ENCODE measurements at regions not wholly inside any gene's neighbourhood (a gene's known extent, or its start where the extent isn't known, plus 50 kb on each side); places are given as distances from the start of the nearest gene placed in this dataset.

DNA sequence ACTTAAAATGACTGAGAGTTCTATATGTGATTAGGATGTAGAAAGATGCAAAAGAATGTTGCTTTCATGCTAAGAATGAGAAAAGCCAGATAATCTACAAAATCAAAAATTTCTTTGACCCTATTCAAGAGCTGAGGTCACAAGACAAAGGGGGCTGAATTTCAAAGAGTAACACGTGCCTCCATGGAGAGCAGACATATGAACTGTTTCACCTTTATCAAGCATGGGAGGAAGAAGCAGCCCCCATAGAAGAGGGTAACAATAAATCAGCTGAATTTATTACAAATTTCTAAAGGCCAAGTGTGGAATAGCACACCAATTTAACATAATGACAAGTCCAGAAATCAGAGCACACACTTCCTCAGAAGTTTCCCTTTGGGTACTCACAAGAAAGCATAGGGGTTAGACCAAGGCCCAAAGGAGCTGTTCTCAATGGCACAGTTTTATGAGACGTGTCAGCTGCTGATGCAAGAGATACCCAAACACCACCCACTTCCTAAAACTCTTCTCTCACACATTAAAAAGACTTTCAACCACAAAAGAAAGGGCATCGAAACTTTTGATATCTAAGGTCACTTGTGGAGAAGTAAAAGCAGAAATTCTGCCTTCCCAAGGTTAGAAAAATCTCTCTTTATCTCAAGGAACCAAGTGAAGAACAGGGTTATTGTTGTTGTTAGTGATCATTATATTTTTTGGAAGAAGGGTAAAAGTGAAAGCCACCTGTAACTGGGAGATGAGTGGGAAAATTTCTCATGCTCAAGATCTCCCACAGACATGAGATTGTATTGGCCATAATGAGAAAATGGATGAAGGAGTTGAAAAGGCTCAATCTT lies 950.1 kb downstream of the TRIB2 start:
- TF ChIP-seq EZH2phosphoT487 (IDR thresholded peaks at IDR 0.05; ENCODE audit: unreplicated experiment) (no peak), ZNF331 (CRISPR knock-in tag; IDR thresholded peaks at IDR 0.05; ENCODE audit: low read depth) (no peak), CREB1 (CRISPR knock-in tag; IDR thresholded peaks at IDR 0.05; ENCODE audit: low read depth) (no peak), STAT1 (IDR thresholded peaks at IDR 0.05; ENCODE audit: unreplicated experiment) (no peak), ZNF114 (CRISPR knock-in tag; IDR thresholded peaks at IDR 0.05) (no peak), JUNB (IDR thresholded peaks at IDR 0.05; ENCODE audit: unreplicated experiment) (no peak), EZH2 (IDR thresholded peaks at IDR 0.05; ENCODE audit: low read depth, unreplicated experiment) (no peak), POLR2AphosphoS5 (IDR thresholded peaks at IDR 0.05; ENCODE audit: low read depth) (no peak)
- TF ChIP-seq, protein P1, sequence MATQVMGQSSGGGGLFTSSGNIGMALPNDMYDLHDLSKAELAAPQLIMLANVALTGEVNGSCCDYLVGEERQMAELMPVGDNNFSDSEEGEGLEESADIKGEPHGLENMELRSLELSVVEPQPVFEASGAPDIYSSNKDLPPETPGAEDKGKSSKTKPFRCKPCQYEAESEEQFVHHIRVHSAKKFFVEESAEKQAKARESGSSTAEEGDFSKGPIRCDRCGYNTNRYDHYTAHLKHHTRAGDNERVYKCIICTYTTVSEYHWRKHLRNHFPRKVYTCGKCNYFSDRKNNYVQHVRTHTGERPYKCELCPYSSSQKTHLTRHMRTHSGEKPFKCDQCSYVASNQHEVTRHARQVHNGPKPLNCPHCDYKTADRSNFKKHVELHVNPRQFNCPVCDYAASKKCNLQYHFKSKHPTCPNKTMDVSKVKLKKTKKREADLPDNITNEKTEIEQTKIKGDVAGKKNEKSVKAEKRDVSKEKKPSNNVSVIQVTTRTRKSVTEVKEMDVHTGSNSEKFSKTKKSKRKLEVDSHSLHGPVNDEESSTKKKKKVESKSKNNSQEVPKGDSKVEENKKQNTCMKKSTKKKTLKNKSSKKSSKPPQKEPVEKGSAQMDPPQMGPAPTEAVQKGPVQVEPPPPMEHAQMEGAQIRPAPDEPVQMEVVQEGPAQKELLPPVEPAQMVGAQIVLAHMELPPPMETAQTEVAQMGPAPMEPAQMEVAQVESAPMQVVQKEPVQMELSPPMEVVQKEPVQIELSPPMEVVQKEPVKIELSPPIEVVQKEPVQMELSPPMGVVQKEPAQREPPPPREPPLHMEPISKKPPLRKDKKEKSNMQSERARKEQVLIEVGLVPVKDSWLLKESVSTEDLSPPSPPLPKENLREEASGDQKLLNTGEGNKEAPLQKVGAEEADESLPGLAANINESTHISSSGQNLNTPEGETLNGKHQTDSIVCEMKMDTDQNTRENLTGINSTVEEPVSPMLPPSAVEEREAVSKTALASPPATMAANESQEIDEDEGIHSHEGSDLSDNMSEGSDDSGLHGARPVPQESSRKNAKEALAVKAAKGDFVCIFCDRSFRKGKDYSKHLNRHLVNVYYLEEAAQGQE (IDR thresholded peaks at IDR 0.05; ENCODE audit: unreplicated experiment), result no peak
- no peak overlapping the region for H2AFZ ChIP-seq
- no peaks in the 10 kb centered on the region for H3F3A ChIP-seq (replicated peaks; ENCODE audit: low read depth)
- ATAC-seq, result no peak
- no peak overlapping the region for H3K4me3 ChIP-seq
- H3K27ac ChIP-seq (ENCODE audit: low read depth), result no peak overlapping the region
- H3K36me3 Mint-ChIP-seq (ENCODE audit: low read depth), result no peaks in the 10 kb centered on the region
- H3K27ac Mint-ChIP-seq, result no peak overlapping the region
- no peaks in the 10 kb centered on the region for H3K36me3 ChIP-seq (ENCODE audit: insufficient read depth)
- no peaks in the 10 kb centered on the region for H3K9me3 Mint-ChIP-seq
- H3K4me1 ChIP-seq (ENCODE audit: insufficient read depth), result no peaks in the 10 kb centered on the region
- H3K4me2 ChIP-seq, result no peak overlapping the region
- peaks cover 8% of the 10 kb centered on the region; the same call in 1 of the 2 replicates for H3K27me3 ChIP-seq (ENCODE audit: insufficient read depth)
- H3K4me3 Mint-ChIP-seq, result no peak overlapping the region
- H3K9me2 ChIP-seq (ENCODE audit: insufficient read depth), result no peaks in the 10 kb centered on the region
- no peaks in the 10 kb centered on the region for H3K79me2 ChIP-seq (replicated peaks; ENCODE audit: insufficient read depth)
- peaks cover 2% of the 10 kb centered on the region for H3K27me3 Mint-ChIP-seq (ENCODE audit: insufficient read depth, low read depth, poor library complexity)
- no peaks in the 10 kb centered on the region for H3K4me1 Mint-ChIP-seq
- H4K20me1 ChIP-seq (replicated peaks; ENCODE audit: insufficient read depth), result no peaks in the 10 kb centered on the region
- no peak for DNase-seq (ENCODE audit: low spot score)

DNA sequence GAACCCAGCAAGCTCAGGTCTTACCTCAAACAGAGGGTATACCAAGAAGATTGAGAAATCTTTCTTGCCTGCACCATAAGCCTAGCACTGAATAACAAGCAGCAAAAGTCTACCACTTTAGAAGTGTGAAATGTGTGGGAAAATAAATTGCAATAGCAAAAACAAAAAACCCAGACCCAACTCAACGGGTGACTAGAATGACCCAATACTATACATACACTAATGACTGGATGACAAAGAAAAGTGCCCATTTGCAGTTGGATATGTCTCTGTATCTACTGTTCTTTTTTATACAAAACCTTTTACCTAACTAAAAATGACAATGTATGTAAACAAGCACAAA lies 950.6 kb downstream of the TRIB2 start:
- DNase-seq (ENCODE audit: low spot score) (no peak), ATAC-seq (no peak)
- no peak overlapping the region for H3K4me3 Mint-ChIP-seq
- no peaks in the 10 kb centered on the region for H3F3A ChIP-seq (replicated peaks; ENCODE audit: low read depth)
- H4K20me1 ChIP-seq (replicated peaks; ENCODE audit: insufficient read depth), result no peaks in the 10 kb centered on the region
- no peaks in the 10 kb centered on the region for H3K79me2 ChIP-seq (replicated peaks; ENCODE audit: insufficient read depth)
- H3K4me1 Mint-ChIP-seq, result no peaks in the 10 kb centered on the region
- no peak overlapping the region for H3K27ac ChIP-seq (ENCODE audit: low read depth)
- H3K36me3 ChIP-seq (ENCODE audit: insufficient read depth), result no peaks in the 10 kb centered on the region
- no peak overlapping the region for H2AFZ ChIP-seq
- H3K4me1 ChIP-seq (ENCODE audit: insufficient read depth), result no peaks in the 10 kb centered on the region
- H3K4me2 ChIP-seq, result no peak overlapping the region
- peaks cover 14% of the 10 kb centered on the region for H3K27me3 ChIP-seq (ENCODE audit: insufficient read depth)
- H3K9me3 Mint-ChIP-seq, result no peaks in the 10 kb centered on the region; the same call in 2 of the 3 replicates
- H3K9me2 ChIP-seq (ENCODE audit: insufficient read depth), result no peaks in the 10 kb centered on the region
- H3K4me3 ChIP-seq, result no peak overlapping the region
- no peak overlapping the region for H3K27ac Mint-ChIP-seq
- H3K27me3 Mint-ChIP-seq (ENCODE audit: insufficient read depth, low read depth, poor library complexity), result peaks cover 2% of the 10 kb centered on the region
- no peaks in the 10 kb centered on the region for H3K36me3 Mint-ChIP-seq (ENCODE audit: low read depth)
- TF ChIP-seq, protein P2, sequence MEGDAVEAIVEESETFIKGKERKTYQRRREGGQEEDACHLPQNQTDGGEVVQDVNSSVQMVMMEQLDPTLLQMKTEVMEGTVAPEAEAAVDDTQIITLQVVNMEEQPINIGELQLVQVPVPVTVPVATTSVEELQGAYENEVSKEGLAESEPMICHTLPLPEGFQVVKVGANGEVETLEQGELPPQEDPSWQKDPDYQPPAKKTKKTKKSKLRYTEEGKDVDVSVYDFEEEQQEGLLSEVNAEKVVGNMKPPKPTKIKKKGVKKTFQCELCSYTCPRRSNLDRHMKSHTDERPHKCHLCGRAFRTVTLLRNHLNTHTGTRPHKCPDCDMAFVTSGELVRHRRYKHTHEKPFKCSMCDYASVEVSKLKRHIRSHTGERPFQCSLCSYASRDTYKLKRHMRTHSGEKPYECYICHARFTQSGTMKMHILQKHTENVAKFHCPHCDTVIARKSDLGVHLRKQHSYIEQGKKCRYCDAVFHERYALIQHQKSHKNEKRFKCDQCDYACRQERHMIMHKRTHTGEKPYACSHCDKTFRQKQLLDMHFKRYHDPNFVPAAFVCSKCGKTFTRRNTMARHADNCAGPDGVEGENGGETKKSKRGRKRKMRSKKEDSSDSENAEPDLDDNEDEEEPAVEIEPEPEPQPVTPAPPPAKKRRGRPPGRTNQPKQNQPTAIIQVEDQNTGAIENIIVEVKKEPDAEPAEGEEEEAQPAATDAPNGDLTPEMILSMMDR (conservative IDR thresholded peaks at IDR 0.05; ENCODE audit: low read depth in 2 of 2), result no peak
- TF ChIP-seq, protein P3, sequence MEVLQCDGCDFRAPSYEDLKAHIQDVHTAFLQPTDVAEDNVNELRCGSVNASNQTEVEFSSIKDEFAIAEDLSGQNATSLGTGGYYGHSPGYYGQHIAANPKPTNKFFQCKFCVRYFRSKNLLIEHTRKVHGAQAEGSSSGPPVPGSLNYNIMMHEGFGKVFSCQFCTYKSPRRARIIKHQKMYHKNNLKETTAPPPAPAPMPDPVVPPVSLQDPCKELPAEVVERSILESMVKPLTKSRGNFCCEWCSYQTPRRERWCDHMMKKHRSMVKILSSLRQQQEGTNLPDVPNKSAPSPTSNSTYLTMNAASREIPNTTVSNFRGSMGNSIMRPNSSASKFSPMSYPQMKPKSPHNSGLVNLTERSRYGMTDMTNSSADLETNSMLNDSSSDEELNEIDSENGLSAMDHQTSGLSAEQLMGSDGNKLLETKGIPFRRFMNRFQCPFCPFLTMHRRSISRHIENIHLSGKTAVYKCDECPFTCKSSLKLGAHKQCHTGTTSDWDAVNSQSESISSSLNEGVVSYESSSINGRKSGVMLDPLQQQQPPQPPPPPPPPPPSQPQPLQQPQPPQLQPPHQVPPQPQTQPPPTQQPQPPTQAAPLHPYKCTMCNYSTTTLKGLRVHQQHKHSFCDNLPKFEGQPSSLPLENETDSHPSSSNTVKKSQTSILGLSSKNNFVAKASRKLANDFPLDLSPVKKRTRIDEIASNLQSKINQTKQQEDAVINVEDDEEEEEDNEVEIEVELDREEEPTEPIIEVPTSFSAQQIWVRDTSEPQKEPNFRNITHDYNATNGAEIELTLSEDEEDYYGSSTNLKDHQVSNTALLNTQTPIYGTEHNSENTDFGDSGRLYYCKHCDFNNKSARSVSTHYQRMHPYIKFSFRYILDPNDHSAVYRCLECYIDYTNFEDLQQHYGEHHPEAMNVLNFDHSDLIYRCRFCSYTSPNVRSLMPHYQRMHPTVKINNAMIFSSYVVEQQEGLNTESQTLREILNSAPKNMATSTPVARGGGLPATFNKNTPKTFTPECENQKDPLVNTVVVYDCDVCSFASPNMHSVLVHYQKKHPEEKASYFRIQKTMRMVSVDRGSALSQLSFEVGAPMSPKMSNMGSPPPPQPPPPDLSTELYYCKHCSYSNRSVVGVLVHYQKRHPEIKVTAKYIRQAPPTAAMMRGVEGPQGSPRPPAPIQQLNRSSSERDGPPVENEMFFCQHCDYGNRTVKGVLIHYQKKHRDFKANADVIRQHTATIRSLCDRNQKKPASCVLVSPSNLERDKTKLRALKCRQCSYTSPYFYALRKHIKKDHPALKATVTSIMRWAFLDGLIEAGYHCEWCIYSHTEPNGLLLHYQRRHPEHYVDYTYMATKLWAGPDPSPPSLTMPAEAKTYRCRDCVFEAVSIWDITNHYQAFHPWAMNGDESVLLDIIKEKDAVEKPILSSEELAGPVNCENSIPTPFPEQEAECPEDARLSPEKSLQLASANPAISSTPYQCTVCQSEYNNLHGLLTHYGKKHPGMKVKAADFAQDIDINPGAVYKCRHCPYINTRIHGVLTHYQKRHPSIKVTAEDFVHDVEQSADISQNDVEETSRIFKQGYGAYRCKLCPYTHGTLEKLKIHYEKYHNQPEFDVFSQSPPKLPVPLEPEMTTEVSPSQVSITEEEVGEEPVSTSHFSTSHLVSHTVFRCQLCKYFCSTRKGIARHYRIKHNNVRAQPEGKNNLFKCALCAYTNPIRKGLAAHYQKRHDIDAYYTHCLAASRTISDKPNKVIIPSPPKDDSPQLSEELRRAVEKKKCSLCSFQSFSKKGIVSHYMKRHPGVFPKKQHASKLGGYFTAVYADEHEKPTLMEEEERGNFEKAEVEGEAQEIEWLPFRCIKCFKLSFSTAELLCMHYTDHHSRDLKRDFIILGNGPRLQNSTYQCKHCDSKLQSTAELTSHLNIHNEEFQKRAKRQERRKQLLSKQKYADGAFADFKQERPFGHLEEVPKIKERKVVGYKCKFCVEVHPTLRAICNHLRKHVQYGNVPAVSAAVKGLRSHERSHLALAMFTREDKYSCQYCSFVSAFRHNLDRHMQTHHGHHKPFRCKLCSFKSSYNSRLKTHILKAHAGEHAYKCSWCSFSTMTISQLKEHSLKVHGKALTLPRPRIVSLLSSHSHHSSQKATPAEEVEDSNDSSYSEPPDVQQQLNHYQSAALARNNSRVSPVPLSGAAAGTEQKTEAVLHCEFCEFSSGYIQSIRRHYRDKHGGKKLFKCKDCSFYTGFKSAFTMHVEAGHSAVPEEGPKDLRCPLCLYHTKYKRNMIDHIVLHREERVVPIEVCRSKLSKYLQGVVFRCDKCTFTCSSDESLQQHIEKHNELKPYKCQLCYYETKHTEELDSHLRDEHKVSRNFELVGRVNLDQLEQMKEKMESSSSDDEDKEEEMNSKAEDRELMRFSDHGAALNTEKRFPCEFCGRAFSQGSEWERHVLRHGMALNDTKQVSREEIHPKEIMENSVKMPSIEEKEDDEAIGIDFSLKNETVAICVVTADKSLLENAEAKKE (CRISPR knock-in tag; IDR thresholded peaks at IDR 0.05), result no peak
